H9 (cell line): ENCODE measurements at regions not wholly inside any gene's neighbourhood (a gene's known extent, or its start where the extent isn't known, plus 50 kb on each side); places are given as distances from the start of the nearest gene placed in this dataset.

ENCODE experiments used
- DNase-seq: peaks from one replicate; pipeline ENCODE4 v3.0.0-alpha.2; 2017
- H2AFZ ChIP-seq: one replicate; pipeline ENCODE4 v1.6.1; 2013; ENCODE audit warnings: mild to moderate bottlenecking, low read length, control low read depth, moderate library complexity
- H2AK5ac ChIP-seq: 2 replicates; pipeline ENCODE4 v1.6.1; 2013; ENCODE audit warnings: low read length, control low read depth, mixed read lengths; ENCODE audit not compliant: insufficient read length
- H2BK120ac ChIP-seq: one replicate; pipeline ENCODE4 v1.6.1; 2013; ENCODE audit warnings: low read depth, mild to moderate bottlenecking, low read length, control low read depth, inconsistent platforms; ENCODE audit not compliant: poor library complexity, severe bottlenecking
- H2BK12ac ChIP-seq: 2 replicates; pipeline ENCODE4 v1.6.1; 2013; ENCODE audit warnings: low read length, control low read depth, mixed read lengths, low read depth; ENCODE audit not compliant: insufficient read length
- H2BK15ac ChIP-seq: 2 replicates; pipeline ENCODE4 v1.6.1; 2013; ENCODE audit warnings: low read depth, low read length, control low read depth
- H2BK20ac ChIP-seq: one replicate; pipeline ENCODE4 v1.6.1; 2013; ENCODE audit warnings: low read depth, mild to moderate bottlenecking, low read length, control low read depth, inconsistent platforms; ENCODE audit not compliant: poor library complexity, severe bottlenecking
- H2BK5ac ChIP-seq: 2 replicates; pipeline ENCODE4 v1.6.1; 2013; ENCODE audit warnings: low read length, control low read depth, mixed read lengths; ENCODE audit not compliant: insufficient read length
- H3K14ac ChIP-seq: 2 replicates; pipeline ENCODE4 v1.6.1; 2013; ENCODE audit warnings: low read length, control low read depth; ENCODE audit not compliant: insufficient read depth
- H3K18ac ChIP-seq: 2 replicates; pipeline ENCODE4 v1.6.1; 2013; ENCODE audit warnings: low read depth, mild to moderate bottlenecking, mixed read lengths, low read length, control low read depth; ENCODE audit not compliant: insufficient read length
- H3K23ac ChIP-seq: 2 replicates; pipeline ENCODE4 v1.6.1; 2013; ENCODE audit warnings: low read length, control low read depth, mixed read lengths, low read depth; ENCODE audit not compliant: insufficient read length
- H3K23me2 ChIP-seq: 2 replicates; pipeline ENCODE4 v1.6.1; 2013; ENCODE audit warnings: low read depth, mild to moderate bottlenecking, mixed read lengths, low read length, control low read depth; ENCODE audit not compliant: insufficient read length, poor library complexity, severe bottlenecking
- H3K27ac ChIP-seq: 2 replicates; pipeline ENCODE4 v1.5.1; 2013; ENCODE audit warnings: low read length, control low read depth, mixed read lengths, low read depth; ENCODE audit not compliant: insufficient read length
- H3K27me3 ChIP-seq: 2 replicates; pipeline ENCODE4 v1.6.1; 2013; ENCODE audit warnings: low read length, control low read depth, inconsistent platforms; ENCODE audit not compliant: insufficient read depth
- H3K4ac ChIP-seq: 2 replicates; pipeline ENCODE4 v1.6.1; 2013; ENCODE audit warnings: low read depth, mild to moderate bottlenecking, control low read depth, inconsistent platforms, low read length, moderate library complexity
- H3K4me1 ChIP-seq: 2 replicates; pipeline ENCODE4 v1.6.1; 2013; ENCODE audit warnings: low read length, control low read depth, inconsistent platforms; ENCODE audit not compliant: insufficient read depth
- H3K4me2 ChIP-seq: 2 replicates; pipeline ENCODE4 v1.6.1; 2013; ENCODE audit warnings: low read length, control low read depth, mixed read lengths; ENCODE audit not compliant: insufficient read length, insufficient read depth
- H3K56ac ChIP-seq: 2 replicates; pipeline ENCODE4 v1.6.1; 2013; ENCODE audit warnings: low read depth, mild to moderate bottlenecking, mixed read lengths, low read length, control low read depth; ENCODE audit not compliant: insufficient read length
- H3K79me1 ChIP-seq: 2 replicates; pipeline ENCODE4 v1.6.1; 2013; ENCODE audit warnings: low read depth, mild to moderate bottlenecking, moderate library complexity, low read length, control low read depth, inconsistent platforms; ENCODE audit not compliant: insufficient read depth, poor library complexity, severe bottlenecking
- H3K79me2 ChIP-seq: 2 replicates; pipeline ENCODE4 v1.6.1; 2013; ENCODE audit warnings: low read length, control low read depth, inconsistent platforms; ENCODE audit not compliant: insufficient read depth
- H3K9ac ChIP-seq: 2 replicates; pipeline ENCODE4 v1.6.1; 2013; ENCODE audit warnings: low read length, control low read depth, mixed read lengths; ENCODE audit not compliant: insufficient read length; ENCODE audit errors: extremely low read depth
- H3K9me3 ChIP-seq: one replicate; pipeline ENCODE4 v1.6.1; 2013; ENCODE audit warnings: low read depth, low read length, inconsistent platforms; ENCODE audit not compliant: control insufficient read depth
- H3T11ph ChIP-seq: one replicate; pipeline ENCODE4 v1.6.1; 2013; ENCODE audit warnings: mild to moderate bottlenecking, low read length, control low read depth, inconsistent platforms
- H4K20me1 ChIP-seq: one replicate; pipeline ENCODE4 v1.6.1; 2013; ENCODE audit not compliant: control insufficient read depth, insufficient read length, insufficient read depth
- H4K5ac ChIP-seq: 2 replicates; pipeline ENCODE4 v1.6.1; 2013; ENCODE audit warnings: low read depth, mild to moderate bottlenecking, mixed read lengths, low read length, control low read depth; ENCODE audit not compliant: insufficient read length
- H4K8ac ChIP-seq: replicated peaks from 2 replicates; pipeline ENCODE4 v1.6.1; 2013; ENCODE audit warnings: low read length, control low read depth, mixed read lengths, low read depth; ENCODE audit not compliant: insufficient read length
- H4K91ac ChIP-seq: 2 replicates; pipeline ENCODE4 v1.6.1; 2013; ENCODE audit warnings: low read depth, mild to moderate bottlenecking, moderate library complexity, mixed read lengths, low read length, control low read depth; ENCODE audit not compliant: insufficient read length
- H3K27ac Mint-ChIP-seq, 3 experiments: 2 replicates in 2 of 3; 3 replicates in 1 of 3; pipeline ENCODE4 v1.8.0; 2020 to 2021; ENCODE audit warnings: mixed read lengths in 3 of 3, mild to moderate bottlenecking in 1 of 3, moderate library complexity in 1 of 3
- H3K27me3 Mint-ChIP-seq: 2 replicates; pipeline ENCODE4 v1.8.0; 2021; ENCODE audit warnings: low read depth, mild to moderate bottlenecking, moderate library complexity, mixed read lengths
- H3K36me3 Mint-ChIP-seq, 3 experiments: 2 replicates in 2 of 3; 3 replicates in 1 of 3; pipeline ENCODE4 v1.8.0; 2020 to 2021; ENCODE audit warnings: low read depth in 3 of 3, mixed read lengths in 3 of 3; ENCODE audit not compliant: insufficient read depth in 1 of 3
- H3K4me1 Mint-ChIP-seq, 2 experiments: 2 replicates each; pipeline ENCODE4 v1.8.0; 2020; ENCODE audit warnings: mixed read lengths in 2 of 2
- H3K4me3 Mint-ChIP-seq, 2 experiments: 2 replicates in 1 of 2; 3 replicates in 1 of 2; pipeline ENCODE4 v1.8.0; 2020 to 2021; ENCODE audit warnings: mild to moderate bottlenecking in 2 of 2, mixed read lengths in 2 of 2, moderate library complexity in 1 of 2
- H3K9me3 Mint-ChIP-seq, 2 experiments: 2 replicates in 1 of 2; 3 replicates in 1 of 2; pipeline ENCODE4 v1.8.0; 2020; ENCODE audit warnings: mild to moderate bottlenecking in 2 of 2, mixed read lengths in 2 of 2, moderate library complexity in 1 of 2
- WGBS: extraction: QIAGEN DNeasy Blood & Tissue Kit; methylation state at CpG from one replicate; pipeline ENCODE4 v1.1.7; 2013; ENCODE audit warnings: missing lambda C conversion rate, low lambda C conversion rate, mixed read lengths; ENCODE audit not compliant: insufficient read length; ENCODE audit errors: extremely low coverage; 5-methylcytosine and 5-hydroxymethylcytosine counted together
- TF ChIP-seq, protein P1 (sequence below): fragments of 200-600 bp; sonication (generic); conservative IDR thresholded peaks from 3 replicates; pipeline ENCODE4 v1.8.0; 2021; ENCODE audit warnings: antibody characterized with exemption, mild to moderate bottlenecking

DNA sequence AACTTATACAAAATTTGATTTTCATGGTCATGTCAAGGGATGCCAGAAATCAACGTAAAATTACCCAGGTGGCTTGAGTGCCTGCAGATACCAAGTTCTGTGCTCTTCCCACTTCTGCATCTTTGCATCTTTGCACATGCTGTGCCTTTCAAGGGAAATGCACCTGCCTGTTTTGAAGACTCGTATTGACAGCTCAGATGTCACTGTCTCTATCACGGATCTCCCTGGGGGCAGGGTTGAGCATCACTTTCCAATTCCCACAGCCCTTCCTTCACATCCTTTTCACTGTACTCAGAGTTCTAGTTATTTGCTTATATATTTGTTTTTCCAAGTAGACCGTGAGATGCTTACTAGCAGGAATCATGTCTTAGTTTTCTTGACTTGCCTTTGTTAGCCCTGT is 274.2 kb downstream of the CDH26 start:
- peaks cover 0 to 7% of the 10 kb centered on the region in 2 experiments; a peak in 1 of 4 replicates for H3K4me1 Mint-ChIP-seq
- peaks cover 0 to 5% of the 10 kb centered on the region in 2 experiments; a peak in 3 of 5 replicates for H3K9me3 Mint-ChIP-seq
- Histone ChIP-seq H4K8ac (no peak overlapping the region), H2BK15ac (no peak overlapping the region), H3K4ac (no peak overlapping the region), H2BK12ac (no peak overlapping the region), H2BK120ac (no peak overlapping the region), H3K4me1 (no peaks in the 10 kb centered on the region; the same call in 1 of the 2 replicates), H2BK5ac (no peak overlapping the region), H3K4me2 (no peak overlapping the region), H3T11ph (no peak overlapping the region), H3K23me2 (no peaks in the 10 kb centered on the region), H3K56ac (no peak overlapping the region), H4K91ac (no peak overlapping the region), H3K9me3 (no peaks in the 10 kb centered on the region), H3K27me3 (no peaks in the 10 kb centered on the region), H4K5ac (no peak overlapping the region), H3K23ac (no peak overlapping the region), H3K9ac (no peak overlapping the region), H3K18ac (no peak overlapping the region), H4K20me1 (no peaks in the 10 kb centered on the region), H3K14ac (no peak overlapping the region), H3K79me1 (no peaks in the 10 kb centered on the region), H2BK20ac (no peak overlapping the region), H3K79me2 (no peaks in the 10 kb centered on the region), H2AFZ (no peak overlapping the region), H2AK5ac (no peak overlapping the region), H3K27ac (no peak overlapping the region)
- WGBS, result no CpG with 5 or more reads among the region's 4 CpGs
- no peaks in the 10 kb centered on the region for H3K36me3 Mint-ChIP-seq
- no peak for DNase-seq
- H3K4me3 Mint-ChIP-seq, result no peak overlapping the region
- TF ChIP-seq, protein P1, sequence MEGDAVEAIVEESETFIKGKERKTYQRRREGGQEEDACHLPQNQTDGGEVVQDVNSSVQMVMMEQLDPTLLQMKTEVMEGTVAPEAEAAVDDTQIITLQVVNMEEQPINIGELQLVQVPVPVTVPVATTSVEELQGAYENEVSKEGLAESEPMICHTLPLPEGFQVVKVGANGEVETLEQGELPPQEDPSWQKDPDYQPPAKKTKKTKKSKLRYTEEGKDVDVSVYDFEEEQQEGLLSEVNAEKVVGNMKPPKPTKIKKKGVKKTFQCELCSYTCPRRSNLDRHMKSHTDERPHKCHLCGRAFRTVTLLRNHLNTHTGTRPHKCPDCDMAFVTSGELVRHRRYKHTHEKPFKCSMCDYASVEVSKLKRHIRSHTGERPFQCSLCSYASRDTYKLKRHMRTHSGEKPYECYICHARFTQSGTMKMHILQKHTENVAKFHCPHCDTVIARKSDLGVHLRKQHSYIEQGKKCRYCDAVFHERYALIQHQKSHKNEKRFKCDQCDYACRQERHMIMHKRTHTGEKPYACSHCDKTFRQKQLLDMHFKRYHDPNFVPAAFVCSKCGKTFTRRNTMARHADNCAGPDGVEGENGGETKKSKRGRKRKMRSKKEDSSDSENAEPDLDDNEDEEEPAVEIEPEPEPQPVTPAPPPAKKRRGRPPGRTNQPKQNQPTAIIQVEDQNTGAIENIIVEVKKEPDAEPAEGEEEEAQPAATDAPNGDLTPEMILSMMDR, result no peak
- H3K27ac Mint-ChIP-seq, result no peak overlapping the region
- H3K27me3 Mint-ChIP-seq, result peaks cover 7% of the 10 kb centered on the region; the same call in 1 of the 2 replicates
